ENCODE measurements at regions not wholly inside any gene's neighbourhood (a gene's known extent, or its start where the extent isn't known, plus 50 kb on each side); places are given as distances from the start of the nearest gene placed in this dataset.
A peak's percentile ranks its signal among the peaks of the same experiment; 100 is the strongest.

DNA sequence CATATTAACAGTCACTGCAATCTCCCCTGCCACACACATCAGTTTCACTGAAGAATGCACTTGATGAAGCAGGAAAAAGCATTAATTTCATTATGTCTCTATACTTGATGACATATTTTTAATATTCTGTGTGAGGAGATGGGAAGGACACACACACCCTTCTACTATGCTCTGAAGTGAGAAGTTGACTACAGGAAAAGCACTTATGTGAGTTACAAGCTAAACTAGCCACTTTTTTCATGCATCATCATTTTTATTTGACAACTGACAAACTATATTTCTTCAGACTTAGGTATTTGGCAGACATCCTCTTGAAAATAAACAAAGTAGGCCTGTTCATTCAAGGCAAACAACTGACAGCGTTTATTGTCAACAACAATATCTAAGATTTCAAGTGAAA is 150.4 kb upstream of the ID2 start:
- no peak for DNase-seq (ENCODE audit: low read depth, low spot score)

DNA sequence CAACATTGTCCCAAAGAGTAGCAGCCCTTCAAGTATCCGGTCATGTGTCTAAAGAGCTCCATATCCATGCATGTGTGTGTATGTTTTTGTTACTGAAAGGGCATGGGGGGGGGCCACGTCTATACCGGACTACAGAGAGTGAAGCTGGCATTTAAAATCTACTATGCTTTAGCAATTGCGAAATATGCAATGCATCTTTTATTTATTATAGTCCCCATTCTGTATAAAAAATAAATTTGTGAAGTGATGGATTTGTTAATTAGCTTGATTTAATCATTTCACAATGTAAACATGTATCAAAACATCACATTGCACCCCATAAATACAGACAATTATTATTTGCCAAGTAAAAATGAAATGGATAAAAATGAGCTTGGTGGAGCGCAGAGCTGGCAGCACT is 149.4 kb upstream of the ID2 start:
- no peak for DNase-seq (ENCODE audit: low read depth, low spot score)

DNA sequence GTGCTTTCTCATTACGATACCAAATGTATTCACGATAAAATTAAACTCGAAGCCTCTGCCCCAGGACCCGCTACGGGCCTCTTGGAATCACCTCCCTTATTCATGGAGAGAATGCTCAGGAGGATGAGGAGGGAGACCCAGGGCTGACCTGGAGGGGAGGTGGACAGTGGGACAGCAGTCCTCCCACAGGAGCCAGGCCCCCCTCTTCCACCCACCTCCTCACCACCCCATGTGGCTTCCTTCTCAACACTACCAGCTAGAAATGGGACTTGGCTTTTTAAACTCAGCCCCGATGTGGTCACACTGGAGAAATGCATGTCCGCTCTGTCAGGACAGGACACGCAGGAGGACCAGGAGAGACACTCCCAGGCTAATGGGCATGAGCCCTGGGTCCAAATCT is 147.9 kb upstream of the ID2 start:
- DNase-seq (ENCODE audit: low read depth, low spot score), result no peak

DNA sequence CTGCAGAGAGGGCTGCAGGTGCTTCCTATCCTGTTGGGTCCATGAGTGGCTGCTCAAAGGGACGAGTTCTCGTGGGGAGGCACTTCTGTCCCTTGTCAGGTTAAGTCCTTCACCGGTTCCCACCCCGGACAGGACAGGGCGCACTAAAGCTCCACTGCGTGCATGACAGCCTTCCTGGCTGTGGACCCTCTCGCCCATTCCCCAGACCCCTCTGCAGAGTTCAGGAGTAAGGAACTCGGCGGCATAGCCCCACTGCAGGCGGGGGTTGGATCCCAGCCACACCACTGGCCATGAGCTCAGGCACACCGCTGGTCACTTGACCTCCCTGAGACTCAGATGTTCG is 147.5 kb upstream of the ID2 start:
- no peak for DNase-seq (ENCODE audit: low read depth, low spot score)

DNA sequence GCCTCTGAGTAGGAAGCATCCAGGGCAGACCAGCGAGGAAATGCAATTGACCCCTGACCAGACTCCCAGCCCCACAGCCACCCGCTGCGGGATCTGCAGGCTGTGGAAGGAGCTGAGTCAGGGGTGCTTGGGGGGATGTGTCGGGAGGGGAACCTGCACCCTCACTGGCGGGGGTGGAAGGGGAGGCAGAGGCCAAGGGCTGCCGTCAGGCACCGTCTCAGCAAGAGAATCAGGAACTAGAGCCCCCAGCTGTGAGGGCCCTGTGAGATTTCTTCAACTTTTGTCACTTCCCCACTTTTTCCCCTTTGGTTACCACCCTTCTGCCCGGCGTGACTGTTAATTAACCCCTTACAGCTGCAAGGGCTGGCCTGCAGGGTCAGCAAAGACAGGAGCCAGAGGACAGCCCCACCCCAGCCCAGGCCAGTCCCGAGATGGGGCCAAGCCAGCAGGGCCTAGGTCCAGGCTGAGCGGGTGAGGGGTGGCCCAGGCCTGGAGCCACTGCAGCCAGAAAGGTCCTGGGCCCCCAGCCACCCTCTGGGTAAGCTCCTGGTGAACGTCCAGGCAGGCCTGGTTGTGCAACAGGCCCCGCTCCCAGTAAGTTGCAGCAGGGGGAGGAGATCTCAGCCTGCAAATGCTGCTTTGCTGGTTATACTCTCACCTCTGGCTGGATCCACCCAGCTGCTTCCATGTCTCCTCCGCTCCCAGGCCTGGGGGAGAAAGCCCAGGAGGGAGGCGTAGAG is 147.0 kb upstream of the ID2 start:
- DNase-seq (ENCODE audit: low read depth, low spot score), result peak; percentile 80

DNA sequence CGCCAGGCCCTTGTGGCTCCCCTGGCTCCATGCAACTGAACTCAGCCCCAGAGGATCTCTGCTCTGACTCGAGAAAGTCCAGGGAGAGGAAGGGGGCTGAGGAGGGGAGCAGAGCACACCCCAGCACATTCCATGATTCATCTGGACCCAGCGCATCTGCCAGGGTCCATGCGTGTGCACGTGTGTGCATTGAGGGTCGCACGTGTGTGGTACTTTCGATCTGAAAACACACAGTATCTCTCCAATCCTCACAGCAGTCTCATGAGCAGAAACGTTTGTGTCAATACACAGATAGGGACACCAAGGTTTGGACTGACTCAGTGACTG is 146.4 kb upstream of the ID2 start:
- no peak for DNase-seq (ENCODE audit: low read depth, low spot score)

DNA sequence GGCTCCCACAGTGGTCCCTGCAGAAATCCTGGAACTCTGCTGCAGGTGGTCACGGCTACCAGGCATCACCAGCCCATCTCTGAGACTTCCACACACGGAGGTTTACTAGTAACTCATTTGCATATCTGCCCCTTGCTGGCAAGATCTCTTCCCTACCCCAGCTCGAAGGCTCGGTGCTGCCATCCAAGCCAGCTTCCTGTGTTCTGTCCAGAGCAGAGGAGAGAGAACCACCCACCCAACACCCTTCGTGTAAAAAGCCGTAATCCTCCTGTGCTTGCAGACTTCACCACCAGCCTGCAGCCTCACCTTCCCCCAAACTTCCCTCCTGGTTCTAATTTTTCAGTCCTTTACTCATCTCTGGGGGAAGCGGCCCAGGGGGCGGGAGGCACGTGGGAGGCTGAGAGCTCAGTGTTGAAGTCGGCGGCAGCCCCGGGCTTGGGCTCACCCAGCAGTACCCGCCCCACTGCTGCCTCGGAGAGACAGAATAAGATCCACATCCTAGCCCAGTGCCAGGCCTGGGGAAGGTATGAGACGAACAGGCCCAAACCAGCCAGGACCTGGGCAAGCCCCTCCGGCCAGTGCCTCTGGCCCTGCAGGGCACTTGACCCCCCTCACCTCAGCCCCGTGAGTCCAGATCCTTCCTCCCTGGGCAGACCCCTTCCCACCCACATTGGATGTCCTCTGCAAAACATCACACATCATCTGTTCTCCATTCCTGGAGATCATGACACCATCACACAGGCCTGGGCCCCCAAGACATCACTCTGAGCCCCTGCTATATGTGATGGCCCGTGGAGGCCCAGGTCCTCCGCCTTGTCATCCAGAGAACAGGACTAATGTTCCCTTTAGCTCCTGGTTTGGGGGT is 145.8 kb upstream of the ID2 start:
- no peak for DNase-seq (ENCODE audit: low read depth, low spot score)

DNA sequence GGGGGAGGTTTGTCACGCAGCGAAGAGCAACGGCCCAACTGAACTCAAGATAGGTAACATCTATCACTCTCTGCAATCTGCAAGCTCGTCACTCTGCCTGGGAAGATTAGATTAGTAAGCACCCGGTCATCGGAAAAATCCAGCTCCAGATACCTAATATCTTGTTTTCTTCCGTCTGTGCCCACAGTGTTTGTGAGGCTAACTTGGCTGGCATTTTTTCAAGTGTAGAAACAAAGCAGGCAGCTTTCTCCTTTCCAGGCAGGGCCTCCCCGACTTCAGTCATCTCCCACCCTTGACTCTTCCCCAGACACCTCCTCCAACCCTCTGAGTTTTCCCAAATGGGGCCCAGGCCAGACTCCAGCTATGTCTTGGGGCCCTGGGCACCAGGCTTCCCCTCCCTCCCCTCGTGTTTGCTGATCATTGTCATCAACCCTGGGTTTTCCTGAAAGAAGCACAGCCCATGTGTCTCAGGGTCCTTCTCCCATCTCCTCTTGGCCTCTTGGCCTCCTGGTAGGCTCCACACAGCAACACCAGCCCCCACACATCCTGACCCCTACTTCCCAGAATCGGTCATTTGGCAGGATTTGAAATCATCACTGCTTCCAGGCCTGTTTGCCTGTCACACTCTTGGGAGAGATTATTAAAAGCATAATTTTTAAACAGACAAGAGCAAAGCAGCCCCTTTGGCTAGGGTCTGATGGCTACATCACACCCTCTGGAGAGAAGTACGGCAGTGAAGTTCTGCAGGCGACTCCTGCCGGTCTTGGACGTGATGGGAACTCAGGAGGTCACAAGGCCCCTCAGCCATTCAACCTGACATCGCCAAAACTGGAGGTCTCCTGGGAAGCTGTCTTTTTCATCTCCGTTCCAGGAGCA is 144.9 kb upstream of the ID2 start:
- no peak for DNase-seq (ENCODE audit: low read depth, low spot score)

DNA sequence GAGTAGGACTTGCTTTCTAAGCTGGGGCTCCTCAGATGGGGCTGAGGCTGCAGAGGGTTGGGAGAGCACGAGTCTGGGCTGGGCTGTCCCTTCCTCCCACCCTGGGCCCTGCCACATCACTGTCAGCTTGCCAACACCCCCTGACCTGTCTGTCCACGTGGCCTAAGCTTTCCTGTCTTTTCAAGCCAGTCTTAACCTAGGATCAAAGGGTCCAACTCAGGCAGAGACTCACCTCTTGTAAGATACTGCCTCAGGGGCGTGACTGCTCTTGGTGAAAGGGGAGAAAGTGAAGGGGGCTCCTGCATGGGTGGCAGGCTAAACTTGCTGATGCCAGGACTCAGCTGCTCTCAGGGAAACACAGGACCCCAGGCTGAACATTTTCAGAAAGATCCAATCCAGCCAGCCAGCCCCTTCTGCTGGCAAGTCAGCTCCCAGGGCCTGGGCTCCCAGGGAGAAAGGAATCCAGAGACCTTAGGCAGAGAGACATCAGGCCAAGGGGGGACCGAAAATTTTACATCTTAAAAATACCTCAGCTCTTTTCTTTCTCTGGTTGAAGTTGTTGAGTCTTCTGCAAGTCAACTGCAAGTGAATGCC is 144.2 kb upstream of the ID2 start:
- no peak for DNase-seq (ENCODE audit: low read depth, low spot score)

DNA sequence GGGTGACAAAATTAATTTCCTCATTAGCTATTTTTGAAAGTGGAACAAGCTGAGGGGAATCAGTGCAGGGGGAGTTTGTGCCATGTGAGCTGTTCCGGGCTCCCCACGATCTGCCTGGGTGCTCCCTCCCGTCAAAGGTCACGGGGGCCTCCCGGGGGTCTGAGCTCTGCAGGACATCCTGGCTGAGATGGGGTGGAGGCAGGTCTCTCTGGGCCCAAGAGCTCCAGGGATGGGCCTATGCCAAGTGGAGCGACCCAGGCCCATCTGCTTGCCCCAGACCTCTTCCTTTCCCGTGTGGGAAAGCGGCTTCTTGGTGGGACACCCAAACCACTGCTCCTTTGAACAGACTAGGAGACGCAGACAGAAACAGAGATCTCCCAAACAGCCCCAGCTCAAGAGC is 143.3 kb upstream of the ID2 start:
- DNase-seq (ENCODE audit: low read depth, low spot score), result no peak

DNA sequence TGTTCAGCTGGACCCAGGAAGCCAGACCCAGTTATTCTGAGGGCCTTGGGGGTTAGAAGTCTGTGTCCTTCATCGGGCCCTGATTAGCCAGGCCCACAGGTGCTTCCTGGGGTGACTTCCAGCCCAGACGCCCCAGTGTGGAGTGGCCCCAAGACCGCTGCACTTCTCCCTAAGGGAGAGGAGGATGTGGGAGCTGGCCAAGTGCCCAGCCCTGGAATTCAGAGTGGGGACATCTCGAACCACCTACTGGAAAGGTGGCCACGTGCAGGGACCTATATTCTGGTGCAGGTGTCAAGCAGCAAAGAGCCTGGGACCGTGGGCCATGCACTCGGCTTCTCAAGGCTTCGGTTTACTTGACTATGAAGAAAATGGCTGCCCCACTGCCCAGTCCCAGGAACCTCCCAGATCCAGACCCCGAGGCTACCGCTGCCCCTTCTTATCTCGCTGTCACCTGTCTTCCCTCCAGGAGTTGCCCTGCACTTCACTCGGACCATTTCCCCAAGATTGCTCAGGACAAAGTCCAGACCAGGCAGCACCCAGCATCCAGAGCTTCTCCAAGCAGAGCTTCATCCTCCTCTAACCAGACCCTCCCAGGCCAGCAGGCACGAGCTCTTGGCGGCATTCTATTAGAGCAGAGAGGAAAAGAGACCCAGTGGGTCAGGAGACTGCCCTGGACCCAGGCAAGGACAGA is 142.8 kb upstream of the ID2 start:
- DNase-seq (ENCODE audit: low read depth, low spot score), result peak; percentile 66

DNA sequence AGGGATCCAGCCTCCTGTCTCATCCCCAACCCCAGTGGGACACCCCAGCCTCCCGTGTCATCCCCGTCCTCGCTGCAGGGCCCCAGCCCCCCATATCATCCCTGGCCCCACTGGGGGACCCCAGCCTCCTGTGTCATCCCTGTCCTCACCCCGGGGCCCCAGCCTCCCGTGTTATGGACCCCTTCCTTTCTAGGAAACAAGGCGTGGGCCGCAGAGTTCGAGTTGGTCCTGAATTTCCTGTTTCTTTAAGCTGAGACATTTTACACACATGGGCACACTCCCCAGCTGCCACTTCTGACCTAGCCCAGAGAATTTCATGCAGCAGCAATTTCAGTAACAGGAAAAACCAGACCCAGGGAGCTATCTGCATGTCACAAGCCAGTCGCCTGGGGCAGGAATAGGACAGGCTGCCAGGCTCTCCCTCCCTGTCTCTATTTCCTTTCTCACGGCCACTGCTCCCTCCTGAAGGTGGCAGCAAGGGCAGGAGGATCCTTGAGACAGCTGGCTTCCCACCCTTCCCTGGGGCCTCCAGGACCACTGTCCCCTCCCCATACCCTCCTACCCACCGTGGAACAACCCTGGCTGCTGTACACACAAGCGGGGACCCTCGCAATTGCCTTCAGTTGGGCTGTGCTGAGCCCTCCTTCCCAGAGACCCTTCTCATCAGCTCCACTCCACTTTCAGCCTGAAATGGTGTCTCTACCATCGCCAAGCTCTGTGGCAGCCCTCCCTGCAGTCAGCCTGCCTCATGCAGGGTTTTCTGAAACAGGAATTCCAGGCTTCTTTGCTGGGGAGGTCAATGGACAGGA is 141.9 kb upstream of the ID2 start:
- DNase-seq (ENCODE audit: low read depth, low spot score), result peak; percentile 95

DNA sequence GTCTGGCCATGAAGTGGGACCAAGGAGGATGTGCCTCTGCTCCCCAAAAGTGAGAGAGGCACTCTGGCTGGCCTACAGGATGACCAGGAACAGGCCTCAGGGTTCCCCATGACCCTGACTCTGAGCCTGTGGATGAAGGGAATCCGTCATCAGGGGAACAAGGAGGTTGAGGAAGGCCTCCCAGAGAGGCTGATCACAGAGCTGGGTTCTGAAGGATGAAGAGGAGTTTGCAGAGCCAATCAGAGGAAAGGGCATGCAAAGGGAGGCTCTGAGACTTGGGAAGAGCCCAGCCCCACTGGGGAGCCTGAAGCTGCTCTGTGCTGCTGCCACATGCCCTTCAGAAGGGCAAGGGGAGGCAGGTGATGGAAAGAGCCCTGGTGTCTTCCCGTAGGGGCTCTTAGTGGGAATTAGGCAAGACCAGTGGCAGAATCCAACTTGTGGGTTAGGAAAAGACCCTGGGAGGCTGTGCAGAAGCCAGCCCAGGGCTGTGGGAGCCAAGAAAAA is 141.3 kb upstream of the ID2 start:
- no peak for DNase-seq (ENCODE audit: low read depth, low spot score)

DNA sequence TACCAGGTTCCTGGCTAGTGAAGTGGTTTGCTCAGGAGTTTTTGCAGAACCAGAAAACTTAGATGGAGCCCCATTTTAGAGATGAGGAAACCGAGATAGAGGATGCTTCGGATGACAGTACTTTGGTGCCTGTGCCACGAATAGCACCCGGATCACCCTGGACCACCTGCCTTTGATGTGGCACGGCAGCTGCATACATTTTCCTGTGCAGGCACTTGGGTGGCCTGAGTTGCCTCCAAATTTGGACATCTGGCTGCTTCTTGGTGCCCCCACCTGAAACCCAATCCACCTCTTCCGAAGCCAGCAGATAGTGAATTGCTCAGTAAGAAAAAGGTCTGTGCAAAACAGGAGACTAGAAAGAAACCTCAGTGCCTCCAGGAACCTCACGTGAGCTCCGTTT is 140.6 kb upstream of the ID2 start:
- no peak for DNase-seq (ENCODE audit: low read depth, low spot score)

DNA sequence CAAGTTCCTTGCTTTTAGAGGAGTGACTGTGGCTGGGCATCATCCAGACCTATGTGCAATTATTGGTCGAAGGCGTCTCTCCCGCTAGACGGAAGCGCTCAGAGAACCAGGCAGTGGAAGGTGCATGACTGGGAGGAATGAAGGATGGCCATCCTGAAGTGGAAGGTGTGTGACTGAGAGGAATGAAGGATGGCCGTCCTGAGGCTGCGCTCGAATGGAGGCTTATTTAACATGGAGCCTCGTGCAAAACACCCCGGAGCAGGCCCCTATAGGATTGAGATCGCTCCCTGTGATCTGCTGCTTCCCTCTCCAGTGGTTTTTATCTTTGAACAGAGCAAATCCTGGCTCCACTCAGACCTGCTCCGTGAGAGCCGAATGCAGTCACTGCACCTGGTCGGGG is 140.2 kb upstream of the ID2 start:
- no peak for DNase-seq (ENCODE audit: low read depth, low spot score)

DNA sequence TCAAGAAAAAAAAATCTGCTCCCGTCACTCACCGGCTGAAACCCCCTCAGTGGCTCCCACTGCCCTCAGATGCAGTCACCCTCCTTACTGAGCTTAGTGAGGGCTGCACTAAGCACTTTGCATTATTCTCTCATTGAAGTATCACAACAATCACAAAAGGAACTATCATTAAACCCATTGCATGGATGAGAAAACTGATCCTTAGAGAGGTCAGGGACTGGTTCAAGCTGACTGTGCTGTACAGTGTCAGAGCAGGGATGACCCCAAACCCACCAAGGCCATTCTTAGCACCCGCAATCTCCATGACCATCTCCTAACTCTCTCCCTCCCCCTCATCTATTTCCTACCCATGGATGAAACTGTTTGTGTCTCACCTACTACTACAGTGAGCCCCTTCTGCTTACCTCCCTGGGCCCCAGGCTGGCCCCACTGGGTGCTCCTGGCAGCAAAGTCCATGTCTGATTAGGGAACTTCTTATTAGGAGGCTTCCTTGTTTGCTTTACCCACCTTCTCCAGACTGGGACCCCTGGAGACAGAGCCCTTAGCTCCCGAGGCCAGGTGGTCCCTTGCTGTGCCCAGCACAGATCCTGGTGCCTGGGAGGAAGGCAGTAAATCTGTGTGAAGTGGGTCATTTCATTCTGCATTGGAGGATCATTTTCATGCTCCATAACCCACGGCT is 139.3 kb upstream of the ID2 start:
- DNase-seq (ENCODE audit: low read depth, low spot score), result no peak

DNA sequence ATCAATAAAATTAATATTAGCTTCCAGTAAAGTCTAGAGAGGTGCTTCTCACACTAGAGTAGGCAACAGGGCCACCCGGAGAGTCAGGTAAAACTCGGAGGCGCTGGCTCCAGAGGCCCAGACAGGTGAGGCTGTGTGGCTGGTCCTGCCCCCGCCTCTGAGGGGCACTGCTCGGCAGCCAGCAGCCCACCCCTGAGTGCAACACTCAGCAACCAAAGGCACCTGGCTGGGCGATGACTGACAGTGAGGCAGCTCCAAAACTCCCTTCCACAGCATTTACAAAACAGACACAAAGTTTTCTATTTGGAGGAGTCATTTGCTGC is 138.8 kb upstream of the ID2 start:
- DNase-seq (ENCODE audit: low read depth, low spot score), result no peak

DNA sequence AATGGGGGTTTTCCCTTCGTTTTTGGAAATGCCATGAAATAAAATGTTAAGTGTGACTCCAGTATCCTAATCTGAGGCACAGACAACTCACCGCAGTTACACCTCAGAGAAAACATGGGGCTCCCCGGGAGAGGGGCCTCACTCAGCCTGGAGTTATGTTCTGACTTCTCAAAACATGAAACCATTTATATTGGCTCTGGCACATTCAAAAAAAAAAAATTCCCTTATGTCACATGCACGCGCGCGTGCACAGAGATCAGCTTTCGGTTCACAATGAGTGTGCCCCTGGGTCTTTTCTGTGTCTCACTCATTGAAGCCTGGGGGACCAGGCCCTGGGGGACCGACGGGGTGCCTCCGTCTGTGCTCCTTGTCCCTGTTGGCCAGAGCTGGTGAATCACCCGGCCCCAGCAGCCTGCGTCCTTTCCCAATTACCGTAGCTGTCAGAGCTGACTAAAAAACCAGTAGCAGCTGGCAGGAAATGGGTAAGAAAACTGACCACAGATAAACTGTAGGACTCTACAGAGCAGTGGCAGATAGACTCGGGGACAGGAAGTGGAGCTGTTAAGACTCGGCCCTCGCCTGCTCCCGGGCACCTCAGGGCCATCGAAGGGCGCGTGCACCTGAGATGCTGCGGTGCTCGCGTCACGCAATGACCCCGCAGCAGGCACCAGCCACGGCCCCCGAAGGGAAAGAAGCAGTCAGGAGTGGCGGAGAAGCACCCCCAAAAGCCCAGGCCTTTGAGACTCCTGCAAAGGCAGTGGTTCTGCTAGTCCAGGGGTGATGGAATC is 138.3 kb upstream of the ID2 start:
- DNase-seq (ENCODE audit: low read depth, low spot score), result no peak

DNA sequence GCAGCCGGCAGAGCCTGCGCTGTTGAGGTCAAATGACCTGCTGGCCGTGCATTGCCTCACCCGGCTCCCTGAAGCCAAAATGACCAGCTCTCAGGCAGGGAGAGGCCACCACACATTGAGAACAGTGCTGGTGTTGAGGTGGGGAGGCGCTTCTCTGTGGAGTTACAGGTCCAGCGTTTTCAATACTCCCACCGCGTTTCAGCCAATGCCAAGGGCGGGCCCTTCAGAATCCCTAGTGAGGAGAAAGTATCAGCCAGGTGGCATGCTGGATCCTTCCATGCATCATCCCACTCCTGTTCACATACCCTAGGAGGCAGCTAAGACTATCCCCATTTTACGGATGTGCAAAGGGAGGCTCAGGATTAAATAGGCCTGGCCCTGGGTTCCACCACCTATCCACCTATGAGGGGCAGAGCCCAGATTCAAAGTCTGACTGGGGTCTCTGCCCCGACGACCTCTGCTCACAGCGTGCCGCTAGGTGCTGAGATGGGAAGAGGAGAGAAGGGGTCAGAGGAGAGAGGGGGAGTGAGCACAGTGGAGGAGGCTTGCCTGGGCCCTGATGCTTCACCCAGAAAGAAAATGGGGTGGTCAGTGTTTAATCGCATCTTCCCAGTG is 137.6 kb upstream of the ID2 start:
- no peak for DNase-seq (ENCODE audit: low read depth, low spot score)

Data from ELF-1 (cell line).